T-cell (primary cell): ENCODE measurements at regions not wholly inside any gene's neighbourhood (a gene's known extent, or its start where the extent isn't known, plus 50 kb on each side); places are given as distances from the start of the nearest gene placed in this dataset.

ENCODE experiments used
- ATAC-seq, 4 experiments: fragments of 200-7000 bp in 3 of 4; fragments of 150-1000 bp in 1 of 4; cut with Tn5 transposase; replicated peaks in 1 of 4; 1 replicate in 3 of 4; 2 replicates in 1 of 4; pipeline ENCODE4 v1.10.0; 2021; ENCODE audit warnings: moderate library complexity in 3 of 4, mild to moderate bottlenecking in 2 of 4, moderate number of reproducible peaks in 1 of 4
- CTCF ChIA-PET, 2 donors: fragments of 300-600 bp; sonication (Branson Sonifier 250); formaldehyde crosslinking; loops; one replicate each; lab custom pipeline; 2022; ENCODE audit warnings: antibody characterized with exemption in 2 of 2; lab: Charles Lee
- POLR2A ChIA-PET, 2 donors: fragments of 300-600 bp; sonication (Branson Sonifier 250); formaldehyde crosslinking; loops; one replicate each; lab custom pipeline; 2022; ENCODE audit warnings: antibody characterized with exemption in 2 of 2; lab: Charles Lee
- DNase-seq, 35 experiments: peaks; one replicate each; pipeline versions ENCODE4 v3.0.0 to v3.0.0-alpha.2; 2013 to 2023
- H3K27ac ChIP-seq: one replicate; pipeline ENCODE4 v1.5.1; 2013; ENCODE audit warnings: low read length
- H3K27me3 ChIP-seq, 2 experiments: replicated peaks in 1 of 2; 1 replicate in 1 of 2; 2 replicates in 1 of 2; pipeline versions ENCODE4 v1.6.1 to v1.7.0; 2013; ENCODE audit warnings: low read length in 1 of 2, mixed read lengths in 1 of 2; ENCODE audit not compliant: control insufficient read depth in 2 of 2, insufficient read depth in 2 of 2; ENCODE audit errors: extremely low read depth in 1 of 2
- H3K36me3 ChIP-seq, 2 donors: 1 replicate in 1 of 2; 2 replicates in 1 of 2; pipeline versions ENCODE4 v1.6.1 to v1.7.0; 2013; ENCODE audit warnings: low read length in 1 of 2; ENCODE audit not compliant: control insufficient read depth in 2 of 2, insufficient read depth in 1 of 2; ENCODE audit errors: extremely low read depth in 1 of 2
- H3K4me1 ChIP-seq, 2 experiments: 1 replicate in 1 of 2; 2 replicates in 1 of 2; pipeline versions ENCODE4 v1.6.1 to v1.7.0; 2013; ENCODE audit warnings: low read length in 2 of 2, mixed read lengths in 1 of 2; ENCODE audit not compliant: insufficient read depth in 2 of 2, control insufficient read depth in 1 of 2; ENCODE audit errors: extremely low read depth in 1 of 2
- H3K4me3 ChIP-seq, 2 donors: 1 replicate in 1 of 2; 2 replicates in 1 of 2; pipeline versions ENCODE4 v1.5.1 to v1.7.0; 2013; ENCODE audit warnings: mild to moderate bottlenecking in 2 of 2, low read length in 1 of 2, moderate library complexity in 1 of 2; ENCODE audit not compliant: control insufficient read depth in 1 of 2; ENCODE audit errors: extremely low read depth in 1 of 2
- H3K9me3 ChIP-seq: 2 replicates; pipeline ENCODE4 v1.7.0; 2013
- H3K27ac Mint-ChIP-seq, 2 donors: one replicate each; pipeline ENCODE4 v1.8.0; 2020 to 2021; ENCODE audit warnings: mild to moderate bottlenecking in 2 of 2, mixed read lengths in 2 of 2
- H3K27me3 Mint-ChIP-seq, 2 donors: one replicate each; pipeline ENCODE4 v1.8.0; 2021 to 2022; ENCODE audit warnings: mixed read lengths in 2 of 2
- H3K36me3 Mint-ChIP-seq: one replicate; pipeline ENCODE4 v1.8.0; 2021; ENCODE audit warnings: mixed read lengths
- H3K4me1 Mint-ChIP-seq, 3 donors: one replicate each; pipeline ENCODE4 v1.8.0; 2020 to 2022; ENCODE audit warnings: mixed read lengths in 3 of 3, mild to moderate bottlenecking in 1 of 3
- H3K4me3 Mint-ChIP-seq, 3 donors: one replicate each; pipeline ENCODE4 v1.8.0; 2020 to 2022; ENCODE audit warnings: mild to moderate bottlenecking in 3 of 3, mixed read lengths in 3 of 3, moderate library complexity in 3 of 3
- H3K9me3 Mint-ChIP-seq, 3 donors: one replicate each; pipeline ENCODE4 v1.8.0; 2020 to 2022; ENCODE audit warnings: mixed read lengths in 3 of 3
- WGBS: methylation state at CpG from one replicate; pipeline ENCODE4 v1.1.5; 2013; ENCODE audit warnings: missing lambda C conversion rate; ENCODE audit not compliant: insufficient coverage; 5-methylcytosine and 5-hydroxymethylcytosine counted together

DNA sequence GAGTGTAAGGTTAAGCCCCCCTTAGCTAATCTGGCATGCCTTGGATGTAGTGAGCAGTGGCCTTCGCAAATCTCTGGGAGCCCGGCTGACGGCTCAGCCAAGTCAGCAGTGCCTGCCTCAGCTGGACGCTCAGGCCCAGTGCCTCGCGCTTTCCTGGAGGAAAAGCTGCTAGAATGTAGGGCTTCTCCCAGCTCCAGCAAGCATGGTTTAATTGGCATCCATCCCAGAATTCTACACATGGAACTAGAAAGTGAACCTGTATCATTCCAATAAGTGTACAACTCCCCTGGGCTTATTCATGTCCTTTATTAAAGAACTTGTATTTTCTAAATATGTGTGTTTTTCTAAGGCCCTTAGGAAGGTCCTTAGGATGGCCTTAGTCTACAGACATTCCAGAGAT is 287.8 kb upstream of the SHH start:
- Mint-ChIP-seq H3K36me3 (no peaks in the 10 kb centered on the region), H3K27me3 (peaks cover 4% of the 10 kb centered on the region in 2 donors), H3K9me3 (no peaks in the 10 kb centered on the region), H3K27ac (no peak overlapping the region), H3K4me3 (no peak overlapping the region), H3K4me1 (peaks cover 11 to 24% (median 21%) of the 10 kb centered on the region in 3 donors)
- ATAC-seq (no peak), DNase-seq (no peak)
- Histone ChIP-seq H3K4me1 (peaks cover 17 to 24% of the 10 kb centered on the region in 2 experiments), H3K4me3 (no peak overlapping the region), H3K27ac (no peak overlapping the region), H3K27me3 (peaks cover 0 to 17% of the 10 kb centered on the region in 2 experiments), H3K36me3 (no peaks in the 10 kb centered on the region), H3K9me3 (no peaks in the 10 kb centered on the region)
- ChIA-PET CTCF (no interaction called here), POLR2A (no interaction called here)
- WGBS, result no CpG with 5 or more reads among the region's 6 CpGs

DNA sequence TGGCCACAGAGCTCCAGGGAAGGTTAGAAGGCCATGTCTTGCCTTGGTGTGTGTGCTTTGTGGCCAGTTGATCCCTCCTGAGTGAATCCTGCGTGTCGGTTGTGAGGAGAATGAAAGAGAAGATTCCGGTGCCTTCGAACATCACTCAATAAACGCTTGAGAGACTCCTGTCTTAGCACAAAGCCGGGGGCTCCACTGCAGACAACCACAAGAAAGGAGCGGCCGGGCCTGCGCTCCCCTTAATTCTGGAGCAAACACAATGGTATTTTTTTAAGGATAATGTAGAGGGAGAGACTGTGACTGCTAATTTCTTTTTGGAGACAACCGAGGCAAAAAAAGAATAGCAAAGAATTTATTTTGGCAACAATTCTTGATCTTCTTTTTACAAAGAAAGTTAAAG is 286.8 kb upstream of the SHH start:
- no peaks in the 10 kb centered on the region for H3K9me3 ChIP-seq
- CTCF ChIA-PET, result no interaction called here
- no peaks in the 10 kb centered on the region for H3K36me3 ChIP-seq
- Mint-ChIP-seq H3K27me3 (peaks cover under 1 to 6% of the 10 kb centered on the region in 2 donors), H3K4me3 (no peak overlapping the region), H3K9me3 (no peaks in the 10 kb centered on the region), H3K27ac (no peak overlapping the region), H3K36me3 (no peaks in the 10 kb centered on the region), H3K4me1 (peaks cover 11 to 24% (median 21%) of the 10 kb centered on the region in 3 donors)
- no peak overlapping the region for H3K27ac ChIP-seq
- WGBS, result 97% methylated on average over 6 of the region's 10 CpGs
- DNase-seq, result no peak
- ATAC-seq, result no peak
- H3K4me3 ChIP-seq, result no peak overlapping the region
- peaks cover 17 to 26% of the 10 kb centered on the region in 2 experiments for H3K4me1 ChIP-seq
- POLR2A ChIA-PET, result no interaction called here
- H3K27me3 ChIP-seq, result peaks cover 0 to 25% of the 10 kb centered on the region in 2 experiments

DNA sequence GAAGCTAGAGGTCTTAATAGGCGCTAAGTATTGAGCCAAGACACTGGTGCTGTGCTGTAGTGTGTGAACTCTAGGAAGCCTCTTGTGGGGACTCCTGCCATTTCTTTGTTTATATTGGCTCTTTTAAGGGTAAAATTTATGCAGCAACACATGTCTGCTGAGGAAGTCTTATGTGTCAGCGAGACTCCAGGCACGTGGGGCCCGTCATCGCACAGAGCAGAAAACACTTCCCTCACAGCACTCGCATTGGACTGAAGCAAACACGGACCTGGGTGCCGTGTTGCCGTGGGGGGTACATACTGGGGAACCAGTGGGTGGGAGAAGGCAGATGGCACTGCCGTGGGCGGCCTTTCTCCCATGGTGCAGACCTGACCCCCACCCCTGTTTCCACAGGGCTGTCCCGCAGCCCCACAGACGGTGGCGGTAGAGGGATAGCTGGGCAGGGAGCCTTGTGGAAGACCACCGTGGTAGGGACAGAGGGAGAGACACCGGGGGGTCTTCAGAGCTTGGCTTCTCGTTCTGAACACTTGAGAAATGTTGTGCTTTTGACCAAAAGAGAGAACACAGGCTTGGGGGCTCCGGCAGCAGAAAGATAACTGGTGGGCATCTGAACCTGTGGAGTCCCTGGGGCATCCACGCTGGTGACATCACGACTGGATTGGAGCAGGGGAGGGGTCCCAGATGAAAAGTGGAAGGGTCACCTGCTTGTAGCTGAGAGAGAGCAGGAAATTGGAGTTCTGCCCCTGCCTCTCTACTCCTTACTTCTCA is 284.7 kb upstream of the SHH start:
- H3K9me3 Mint-ChIP-seq, result no peaks in the 10 kb centered on the region
- WGBS, result 73% methylated on average over 7 of the region's 20 CpGs
- ATAC-seq (peak; percentile 17 to 73 (median 56)), DNase-seq (peak in 10 of 35 experiments; percentile 8 to 39 (median 18))
- Histone ChIP-seq H3K4me1 (peaks cover 18 to 28% of the 10 kb centered on the region in 2 experiments), H3K27me3 (peaks cover 0 to 28% of the 10 kb centered on the region in 2 experiments), H3K4me3 (no peak overlapping the region), H3K9me3 (no peaks in the 10 kb centered on the region), H3K36me3 (no peaks in the 10 kb centered on the region), H3K27ac (no peak overlapping the region)
- H3K36me3 Mint-ChIP-seq, result no peaks in the 10 kb centered on the region
- H3K4me1 Mint-ChIP-seq, result peaks cover 11 to 29% (median 28%) of the 10 kb centered on the region in 3 donors
- POLR2A ChIA-PET, result no interaction called here
- CTCF ChIA-PET, result interaction anchor here in 1 of 2 donors (0.7 kb wide), 1 partner anchor 375 kb away, joined by 3 read pairs; no protein-coding TSS in a partner anchor
- peak overlapping the region in 1 of 3 donors; percentile 68 for H3K4me3 Mint-ChIP-seq
- H3K27ac Mint-ChIP-seq, result peak overlapping the region in 1 of 2 donors; percentile 39
- H3K27me3 Mint-ChIP-seq, result peaks cover 0 to 18% of the 10 kb centered on the region in 2 donors

DNA sequence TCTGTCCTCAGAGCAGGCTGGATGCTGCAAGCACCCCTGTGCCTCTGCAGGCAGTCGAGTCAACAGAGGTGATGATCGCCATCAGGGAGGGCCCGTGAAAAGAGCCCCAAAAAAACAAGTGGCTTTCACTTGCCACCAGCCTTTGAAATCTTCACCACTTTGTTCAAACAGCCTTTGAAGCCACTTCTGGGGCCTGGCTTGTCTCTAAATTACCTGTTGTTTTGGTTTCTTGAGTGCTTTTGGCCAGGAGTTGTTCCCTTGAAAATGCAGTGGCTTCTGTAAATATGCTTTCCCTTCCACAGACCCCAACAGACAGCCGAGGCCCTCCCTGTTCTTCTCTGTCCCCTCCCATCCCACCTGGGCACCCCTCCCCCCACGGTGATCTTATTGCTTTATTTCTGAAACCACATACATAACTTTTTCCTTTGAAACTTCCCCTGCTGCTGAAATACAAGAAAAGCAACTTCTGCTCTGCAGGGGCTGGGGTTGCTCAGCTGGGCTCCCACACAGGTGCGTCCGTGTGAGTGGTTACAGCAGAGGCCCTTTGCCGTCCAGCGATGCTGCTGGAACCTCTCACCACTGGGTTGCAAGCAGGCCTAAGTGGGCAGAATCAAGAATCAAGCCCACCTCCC is 283.8 kb upstream of the SHH start:
- Mint-ChIP-seq H3K4me3 (peak overlapping the region in 2 of 3 donors; percentile 43 to 68), H3K36me3 (no peaks in the 10 kb centered on the region), H3K27ac (peak overlapping the region in 1 of 2 donors; percentile 64), H3K27me3 (peaks cover 0 to 20% of the 10 kb centered on the region in 2 donors), H3K4me1 (peaks cover 11 to 38% (median 37%) of the 10 kb centered on the region in 3 donors), H3K9me3 (no peaks in the 10 kb centered on the region)
- CTCF ChIA-PET, result interaction anchor here in 1 of 2 donors (0.7 kb wide), 1 partner anchor 375 kb away, joined by 3 read pairs; no protein-coding TSS in a partner anchor
- Histone ChIP-seq H3K27ac (no peak overlapping the region), H3K27me3 (peaks cover 0 to 30% of the 10 kb centered on the region in 2 experiments), H3K36me3 (no peaks in the 10 kb centered on the region), H3K9me3 (no peaks in the 10 kb centered on the region), H3K4me1 (peaks cover 22 to 37% of the 10 kb centered on the region in 2 experiments), H3K4me3 (no peak overlapping the region)
- peak; percentile 22 to 63 (median 48) for ATAC-seq
- POLR2A ChIA-PET, result no interaction called here
- 6% methylated on average over 9 of the region's 9 CpGs for WGBS
- DNase-seq, result peak in 17 of 35 experiments; percentile 7 to 44 (median 18)

DNA sequence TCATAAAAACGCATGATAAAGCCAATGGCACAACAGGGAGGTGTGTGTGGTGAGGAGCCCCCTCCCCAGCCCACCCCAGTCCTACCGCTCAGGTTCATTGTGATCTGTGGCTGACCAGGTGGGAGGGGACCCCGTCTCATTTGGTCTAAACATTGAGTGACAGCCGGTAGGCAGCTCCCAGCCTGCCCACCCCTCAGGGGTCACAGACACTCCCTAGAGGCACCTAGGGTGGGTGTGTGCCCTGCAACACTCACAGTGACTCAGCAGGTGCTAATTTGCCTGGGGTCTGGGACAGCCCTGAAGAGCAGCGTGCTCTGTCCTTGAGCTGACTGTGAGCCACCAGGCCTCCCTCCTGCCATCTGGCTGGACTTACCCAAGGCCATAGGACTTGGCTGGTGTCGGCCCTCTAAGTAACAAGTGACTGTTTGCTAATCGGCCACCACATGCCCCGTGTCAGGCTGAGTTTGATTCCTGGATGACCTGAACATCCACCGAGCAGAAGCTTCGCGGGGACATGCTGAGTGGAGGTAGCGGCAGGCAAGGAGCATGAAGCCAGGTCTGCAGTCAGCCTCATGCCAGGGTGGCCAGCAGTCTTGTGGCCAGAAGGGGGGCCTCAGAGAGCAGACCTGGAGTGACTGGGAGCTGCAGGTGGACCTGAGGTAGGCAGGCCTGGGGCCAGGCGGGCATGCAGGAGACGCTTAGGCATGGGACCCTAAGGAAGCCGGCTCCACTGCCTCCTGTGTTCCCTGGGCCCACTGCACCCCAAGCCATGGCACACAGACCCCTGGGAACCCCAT is 282.3 kb upstream of the SHH start:
- H3K36me3 Mint-ChIP-seq, result no peaks in the 10 kb centered on the region
- Histone ChIP-seq H3K27ac (no peak overlapping the region), H3K36me3 (no peaks in the 10 kb centered on the region), H3K4me1 (peaks cover 22 to 43% of the 10 kb centered on the region in 2 experiments), H3K4me3 (no peak overlapping the region), H3K9me3 (no peaks in the 10 kb centered on the region), H3K27me3 (peaks cover 0 to 36% of the 10 kb centered on the region in 2 experiments)
- H3K4me1 Mint-ChIP-seq, result peaks cover 11 to 40% (median 38%) of the 10 kb centered on the region in 3 donors
- DNase-seq (no peak), ATAC-seq (no peak)
- ChIA-PET POLR2A (no interaction called here), CTCF (no interaction called here)
- H3K4me3 Mint-ChIP-seq, result no peak overlapping the region
- no peak overlapping the region for H3K27ac Mint-ChIP-seq
- WGBS, result 81% methylated on average over 10 of the region's 15 CpGs
- H3K27me3 Mint-ChIP-seq, result peaks cover 0 to 21% of the 10 kb centered on the region in 2 donors
- H3K9me3 Mint-ChIP-seq, result no peaks in the 10 kb centered on the region

DNA sequence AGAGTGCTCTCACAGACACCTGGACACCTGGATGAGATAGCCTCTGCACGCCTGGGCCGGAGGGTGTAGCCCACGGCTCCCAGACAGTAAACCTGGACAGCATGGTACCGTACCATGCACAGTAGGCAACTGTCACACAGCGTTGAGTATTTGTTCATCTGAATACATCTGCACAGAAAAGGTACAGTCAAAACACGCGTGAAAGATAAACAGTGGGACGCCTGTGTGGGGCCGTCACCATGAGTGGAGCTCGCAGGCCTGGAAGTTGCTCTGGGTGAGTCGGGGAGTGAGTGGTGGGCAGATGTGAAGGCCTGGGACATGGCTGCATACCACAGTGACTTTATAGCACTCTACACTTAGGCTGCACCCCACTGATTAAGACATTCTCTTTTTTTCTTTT is 280.0 kb upstream of the SHH start:
- CTCF ChIA-PET, result no interaction called here
- H3K9me3 Mint-ChIP-seq, result no peaks in the 10 kb centered on the region
- 93% methylated on average over 7 of the region's 11 CpGs for WGBS
- H3K27ac ChIP-seq, result no peak overlapping the region
- H3K9me3 ChIP-seq, result no peaks in the 10 kb centered on the region
- H3K4me3 Mint-ChIP-seq, result peak overlapping the region in 1 of 3 donors; percentile 1
- H3K27me3 Mint-ChIP-seq, result peaks cover 0 to 21% of the 10 kb centered on the region in 2 donors
- H3K27me3 ChIP-seq, result peaks cover 0 to 32% of the 10 kb centered on the region in 2 experiments
- no peaks in the 10 kb centered on the region for H3K36me3 ChIP-seq
- no peak overlapping the region for H3K27ac Mint-ChIP-seq
- no peak for DNase-seq
- no peak overlapping the region for H3K4me3 ChIP-seq
- H3K36me3 Mint-ChIP-seq, result no peaks in the 10 kb centered on the region
- ATAC-seq, result no peak
- peaks cover 11 to 38% (median 35%) of the 10 kb centered on the region in 3 donors for H3K4me1 Mint-ChIP-seq
- POLR2A ChIA-PET, result no interaction called here
- H3K4me1 ChIP-seq, result peaks cover 19 to 39% of the 10 kb centered on the region in 2 experiments
